ENCODE measurements at regions not wholly inside any gene's neighbourhood (a gene's known extent, or its start where the extent isn't known, plus 50 kb on each side); places are given as distances from the start of the nearest gene placed in this dataset.

- intact Hi-C loops (cut with micrococcal nuclease): no loop called here
- H2AFZ ChIP-seq (ENCODE audit: low read length): no peak overlapping the region
- H3K4me1 ChIP-seq (ENCODE audit: insufficient read depth, low read length): peaks cover 6% of the 10 kb centered on the region; the same call in 1 of the 2 replicates
- no peaks in the 10 kb centered on the region for H3K9me3 ChIP-seq (ENCODE audit: low read length)
- no peaks in the 10 kb centered on the region for H3F3A ChIP-seq (ENCODE audit: low read length, unreplicated experiment)
- H3K9ac ChIP-seq (ENCODE audit: low read length): no peak overlapping the region
- DNase-seq (no peak), ATAC-seq (no peak)
- no TSS peak for BruUV-seq (replicated peaks)
- no peaks in the 10 kb centered on the region for H3K9me2 ChIP-seq (replicated peaks; ENCODE audit: low read length)
- H3K4me3 ChIP-seq (ENCODE audit: low read length): no peak overlapping the region
- H3K27me3 ChIP-seq (ENCODE audit: low read length): no peaks in the 10 kb centered on the region
- no peak for TF ChIP-seq EZH2 (IDR thresholded peaks at IDR 0.05; ENCODE audit: low read length, unreplicated experiment)
- TF ChIP-seq CTCF (conservative IDR thresholded peaks at IDR 0.05; ENCODE audit: low read depth, low read length): no peak
- TF ChIP-seq EZH2phosphoT487 (IDR thresholded peaks at IDR 0.05; ENCODE audit: borderline replicate concordance, low read length): no peak
- H3K36me3 ChIP-seq (ENCODE audit: low read depth, low read length): no peaks in the 10 kb centered on the region
- POLR2A ChIA-PET (ENCODE audit: unreplicated experiment): no interaction called here
- H3K79me2 ChIP-seq (ENCODE audit: low read length): no peaks in the 10 kb centered on the region
- no peaks in the 10 kb centered on the region for H4K20me1 ChIP-seq (ENCODE audit: low read length)
- CTCF ChIA-PET: no interaction called here
- no peak overlapping the region for H3K27ac ChIP-seq (ENCODE audit: low read length)
- H3K4me2 ChIP-seq (ENCODE audit: low read length): no peak overlapping the region
Measured at GRCh38 chr5:109614981-109615380, 74.7 kb upstream of the MAN2A1 start.

- Histone ChIP-seq H3K9ac (ENCODE audit: low read length) (no peak overlapping the region), H3K4me3 (ENCODE audit: low read length) (no peak overlapping the region), H3K9me3 (ENCODE audit: low read length) (no peaks in the 10 kb centered on the region), H3K36me3 (ENCODE audit: low read depth, low read length) (no peaks in the 10 kb centered on the region), H2AFZ (ENCODE audit: low read length) (no peak overlapping the region), H3K9me2 (replicated peaks; ENCODE audit: low read length) (no peaks in the 10 kb centered on the region), H3K4me2 (ENCODE audit: low read length) (no peak overlapping the region), H3F3A (ENCODE audit: low read length, unreplicated experiment) (no peaks in the 10 kb centered on the region), H3K79me2 (ENCODE audit: low read length) (no peaks in the 10 kb centered on the region), H4K20me1 (ENCODE audit: low read length) (no peaks in the 10 kb centered on the region), H3K27me3 (ENCODE audit: low read length) (no peaks in the 10 kb centered on the region), H3K27ac (ENCODE audit: low read length) (no peak overlapping the region), H3K4me1 (ENCODE audit: insufficient read depth, low read length) (peaks cover 6% of the 10 kb centered on the region; the same call in 1 of the 2 replicates)
- CTCF ChIA-PET: no interaction called here
- DNase-seq (no peak), ATAC-seq (no peak)
- intact Hi-C loops (cut with micrococcal nuclease): no loop called here
- POLR2A ChIA-PET (ENCODE audit: unreplicated experiment): no interaction called here
- BruUV-seq (replicated peaks): no TSS peak
- TF ChIP-seq EZH2 (IDR thresholded peaks at IDR 0.05; ENCODE audit: low read length, unreplicated experiment) (no peak), EZH2phosphoT487 (IDR thresholded peaks at IDR 0.05; ENCODE audit: borderline replicate concordance, low read length) (no peak), CTCF (conservative IDR thresholded peaks at IDR 0.05; ENCODE audit: low read depth, low read length) (no peak)
Measured at GRCh38 chr5:109614301-109614700, 75.4 kb upstream of the MAN2A1 start.

GRCh38 chr5:109612278-109612905 is 77.3 kb upstream of the MAN2A1 start:
- no TSS peak for BruUV-seq (replicated peaks)
- Histone ChIP-seq H3K27me3 (ENCODE audit: low read length) (no peaks in the 10 kb centered on the region), H2AFZ (ENCODE audit: low read length) (no peak overlapping the region), H3K9me2 (replicated peaks; ENCODE audit: low read length) (no peaks in the 10 kb centered on the region), H3K9ac (ENCODE audit: low read length) (no peak overlapping the region), H3K4me1 (ENCODE audit: insufficient read depth, low read length) (peaks cover under 1% of the 10 kb centered on the region; the same call in 1 of the 2 replicates), H4K20me1 (ENCODE audit: low read length) (no peaks in the 10 kb centered on the region), H3K4me2 (ENCODE audit: low read length) (no peak overlapping the region), H3K4me3 (ENCODE audit: low read length) (no peak overlapping the region), H3K79me2 (ENCODE audit: low read length) (no peaks in the 10 kb centered on the region), H3K9me3 (ENCODE audit: low read length) (no peaks in the 10 kb centered on the region), H3K36me3 (ENCODE audit: low read depth, low read length) (no peaks in the 10 kb centered on the region), H3F3A (ENCODE audit: low read length, unreplicated experiment) (no peaks in the 10 kb centered on the region), H3K27ac (ENCODE audit: low read length) (no peak overlapping the region)
- POLR2A ChIA-PET (ENCODE audit: unreplicated experiment): no interaction called here
- DNase-seq (no peak), ATAC-seq (no peak)
- CTCF ChIA-PET: no interaction called here
- TF ChIP-seq CTCF (conservative IDR thresholded peaks at IDR 0.05; ENCODE audit: low read depth, low read length) (no peak), EZH2phosphoT487 (IDR thresholded peaks at IDR 0.05; ENCODE audit: borderline replicate concordance, low read length) (no peak), EZH2 (IDR thresholded peaks at IDR 0.05; ENCODE audit: low read length, unreplicated experiment) (no peak)
- intact Hi-C loops (cut with micrococcal nuclease): no loop called here

Data from PC-3 (cell line).